GM18511 (cell line): ENCODE measurements at regions not wholly inside any gene's neighbourhood (a gene's known extent, or its start where the extent isn't known, plus 50 kb on each side); places are given as distances from the start of the nearest gene placed in this dataset.
"Not testable (repeated sequence)": the region's sequence is repeated elsewhere in the genome, so short reads cannot be mapped to it uniquely, and the experiment has no call there.

Experiments
- ATAC-seq: cut with Tn5 transposase; IDR thresholded peaks from one replicate; pipeline ENCODE4 v1.9.1; 2021; ENCODE audit warnings: mild to moderate bottlenecking, moderate library complexity; ENCODE audit not compliant: unreplicated experiment

DNA sequence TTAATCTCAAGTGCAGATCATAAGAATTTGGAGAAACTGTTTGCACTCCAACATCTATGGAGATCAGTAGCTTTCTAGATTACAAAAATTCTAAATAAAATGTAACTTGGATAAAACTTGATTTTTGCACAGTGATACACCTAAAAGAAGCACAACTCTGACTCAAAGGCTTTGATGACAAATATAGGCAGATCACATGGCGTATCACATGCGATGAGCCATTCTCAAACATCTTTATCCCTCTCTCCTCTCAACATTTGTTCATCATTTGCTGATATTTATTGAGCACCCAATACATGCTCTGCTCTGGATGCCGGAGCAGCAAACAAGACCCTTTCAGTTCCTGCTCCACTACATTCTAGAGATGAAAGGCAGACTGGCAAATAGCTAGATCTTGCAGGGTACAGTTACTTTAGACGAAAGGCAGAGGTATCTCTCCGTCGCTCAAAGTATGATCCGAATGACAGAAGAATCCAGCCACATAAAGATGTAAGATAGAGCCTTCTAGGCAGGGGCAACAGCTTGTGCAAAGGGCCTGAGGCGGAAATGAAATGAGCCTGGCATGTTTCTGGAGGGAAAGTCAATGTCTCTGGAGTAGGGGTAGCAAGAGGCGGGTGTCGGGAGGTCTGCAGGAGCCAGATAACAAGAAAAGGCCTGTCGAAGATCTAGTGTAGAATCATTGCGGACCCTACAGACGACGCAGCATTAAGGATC is 145.8 kb upstream of the ERRFI1 start:
- ATAC-seq, result no peak

- ATAC-seq, result no peak
Measured at GRCh38 chr1:8170059-8170835, 144.1 kb upstream of the ERRFI1 start.

- ATAC-seq, result no peak
Measured at GRCh38 chr1:8169364-8170058, 143.4 kb upstream of the ERRFI1 start.

DNA sequence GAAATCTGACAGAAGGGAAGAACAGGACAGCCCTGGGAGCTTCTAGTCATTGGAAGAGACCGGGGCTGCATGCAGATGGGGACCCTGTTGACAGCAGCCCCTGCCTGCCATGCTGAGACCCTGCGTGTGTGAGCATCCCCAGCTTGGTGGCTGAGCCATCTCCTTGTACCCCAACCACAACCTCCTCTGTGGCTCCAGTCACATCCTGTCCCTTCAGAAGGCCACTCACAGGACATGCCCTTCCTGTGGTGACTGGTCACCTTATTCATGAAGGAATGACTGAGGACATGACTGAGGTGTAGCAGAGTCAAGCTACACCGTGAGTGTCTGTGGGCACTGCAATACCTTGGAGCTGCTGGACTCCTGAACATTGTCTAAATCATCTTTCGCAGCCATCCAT is 141.8 kb upstream of the ERRFI1 start:
- ATAC-seq, result no peak

DNA sequence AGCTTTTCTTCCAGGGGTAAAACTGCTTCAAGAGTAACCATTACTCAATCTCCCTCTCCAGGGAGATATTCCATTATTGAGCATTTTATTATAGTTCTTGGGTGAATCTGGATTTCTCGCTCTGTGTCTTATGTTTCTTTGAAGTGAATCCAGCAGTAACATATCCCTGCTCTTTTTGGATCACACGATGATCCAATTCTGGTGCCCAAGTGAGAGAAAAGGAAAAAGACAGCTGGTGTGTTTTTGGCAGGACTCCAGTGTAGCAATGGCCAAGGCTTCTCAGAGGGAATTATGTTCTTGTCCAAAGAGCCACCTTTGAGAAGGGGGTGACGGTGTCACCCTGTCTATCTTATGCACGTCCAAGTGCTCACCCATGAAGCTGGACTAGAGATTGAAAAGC is 140.3 kb upstream of the ERRFI1 start:
- no peak for ATAC-seq

DNA sequence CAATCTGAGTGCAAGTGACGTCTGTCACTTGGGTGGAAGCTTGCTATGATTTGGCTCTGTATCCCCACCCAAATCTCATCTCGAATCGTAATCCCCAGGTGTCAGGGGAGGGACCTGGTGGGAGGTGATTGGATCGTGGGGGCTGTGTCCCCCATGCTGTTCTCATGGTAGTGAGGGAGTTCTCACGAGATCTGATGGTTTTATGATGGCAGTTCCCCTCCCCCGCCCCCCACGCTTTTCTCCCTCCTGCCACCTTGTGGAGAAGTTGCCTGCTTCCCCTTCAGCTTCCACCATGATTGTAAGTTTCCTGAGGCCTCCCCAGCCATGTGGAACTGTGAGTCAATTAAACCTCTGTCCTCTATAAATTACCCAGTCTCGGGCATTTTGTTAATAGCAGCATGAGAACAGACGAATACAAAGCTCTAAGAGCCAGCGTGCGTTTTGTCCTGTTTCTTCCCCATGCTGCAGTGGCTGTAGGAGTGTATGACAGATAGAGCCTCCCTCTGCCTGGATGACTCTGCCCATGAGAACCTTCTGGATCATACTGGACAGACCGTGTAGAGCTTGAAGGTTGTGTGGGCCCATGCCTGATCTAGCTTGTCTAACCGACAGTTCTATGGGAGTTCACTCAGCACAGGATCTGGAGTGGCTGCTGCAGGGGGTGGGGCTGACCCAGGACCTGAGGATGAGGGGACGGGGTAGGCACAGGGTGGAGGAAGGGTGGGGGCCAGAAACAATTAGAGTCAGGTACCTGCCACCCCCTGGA is 139.7 kb upstream of the ERRFI1 start:
- no peak for ATAC-seq

DNA sequence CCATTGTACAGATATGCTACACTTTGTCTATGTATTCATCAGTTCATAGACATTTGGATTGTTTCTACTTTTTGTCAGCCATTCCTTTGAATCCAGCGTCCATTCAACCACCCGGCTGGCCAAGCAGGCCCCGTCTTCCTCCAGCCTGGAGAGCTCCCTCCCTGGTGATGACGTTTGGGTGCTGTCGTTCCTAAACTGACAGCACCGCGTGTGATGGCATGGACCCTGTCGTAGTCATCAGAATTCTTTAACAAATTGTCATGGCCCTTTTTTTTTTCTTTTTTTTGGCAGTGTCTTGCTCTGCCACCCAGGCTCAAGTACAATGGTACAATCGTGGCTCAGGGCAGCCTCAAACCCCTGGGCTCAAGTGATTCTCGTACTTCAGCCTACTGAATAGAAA is 138.6 kb upstream of the ERRFI1 start:
- no peak for ATAC-seq

- ATAC-seq, result no peak
Measured at GRCh38 chr1:8163039-8163438, 136.9 kb upstream of the ERRFI1 start.

DNA sequence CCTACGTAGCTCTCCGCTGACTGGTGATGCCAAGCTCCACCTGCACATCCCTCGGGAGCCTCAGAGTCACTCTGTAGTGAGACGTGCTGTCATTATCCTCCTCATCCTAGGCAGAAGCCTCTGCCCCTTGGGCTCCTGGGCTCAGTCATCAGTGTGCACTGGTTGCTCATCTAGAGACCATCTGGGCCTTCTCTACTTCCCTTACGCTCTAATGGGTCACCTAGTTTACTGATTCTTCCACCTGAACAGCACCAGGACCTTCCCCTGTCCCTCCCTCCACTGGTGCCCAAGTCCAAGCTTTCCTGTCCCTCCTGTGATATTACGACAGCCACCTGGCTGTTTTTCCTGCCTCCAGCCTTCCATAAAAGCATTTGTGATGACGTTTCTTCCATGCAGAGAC is 136.1 kb upstream of the ERRFI1 start:
- no peak for ATAC-seq

- ATAC-seq, result no peak
Measured at GRCh38 chr1:8161546-8162105, 135.5 kb upstream of the ERRFI1 start.

GRCh38 chr1:8159470-8160024 is 133.4 kb upstream of the ERRFI1 start:
- ATAC-seq, result no peak

GRCh38 chr1:8158995-8159394 is 132.9 kb upstream of the ERRFI1 start:
- ATAC-seq, result no peak

- no peak for ATAC-seq
Measured at GRCh38 chr1:8157765-8158164, 131.7 kb upstream of the ERRFI1 start.

DNA sequence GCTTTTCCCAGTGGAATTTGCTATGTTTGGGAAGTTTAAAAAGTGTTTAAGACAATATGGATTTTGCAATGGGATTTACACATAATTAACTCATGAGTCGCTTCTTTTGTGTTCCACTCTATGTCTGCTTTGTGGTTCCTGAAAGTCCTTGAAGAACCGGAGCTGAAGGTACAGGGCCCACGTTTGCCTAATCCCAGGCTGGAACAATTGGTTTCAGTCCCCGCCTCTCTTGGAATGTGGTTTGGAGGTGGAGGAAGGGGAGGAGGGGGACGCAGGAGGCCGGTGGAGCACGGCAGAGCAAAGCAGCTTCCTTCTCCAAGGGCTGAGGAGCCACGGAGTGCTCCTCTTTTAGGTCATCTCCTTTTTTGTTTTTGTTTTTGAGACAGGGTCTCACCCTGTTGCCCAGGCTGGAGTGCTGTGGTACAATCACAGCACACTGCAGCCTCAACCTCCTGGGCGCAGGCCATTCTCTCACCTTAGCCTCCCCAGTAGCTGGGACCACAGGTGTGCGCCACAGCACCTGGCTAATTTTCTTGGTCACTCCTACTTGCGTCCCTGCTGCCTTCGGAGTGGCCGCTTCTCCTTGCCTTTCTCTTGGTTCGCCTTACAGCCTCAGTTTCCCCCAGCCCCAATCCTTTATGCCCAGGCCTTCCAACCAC is 129.5 kb upstream of the ERRFI1 start:
- ATAC-seq, result no peak

DNA sequence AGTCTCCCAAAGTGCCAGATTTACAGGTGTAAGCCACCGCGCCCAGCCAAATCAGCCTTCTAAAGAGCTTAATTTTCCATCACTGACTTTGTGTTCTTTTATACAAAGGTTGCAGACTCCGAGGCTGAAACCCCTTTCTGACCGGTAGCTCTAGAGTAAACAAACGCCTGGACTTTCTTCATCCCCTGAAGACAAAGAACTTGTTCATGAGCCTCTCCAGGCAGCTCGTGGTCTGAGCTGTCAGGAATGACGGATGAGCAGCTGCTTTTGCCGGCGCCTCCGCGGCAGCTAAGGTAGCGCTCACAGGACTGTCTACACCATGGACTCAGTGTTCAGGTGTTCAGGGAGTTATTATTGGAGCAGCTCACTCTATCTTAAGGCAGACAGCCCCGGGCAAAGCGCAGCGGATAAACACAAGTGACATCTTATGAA is 128.5 kb upstream of the ERRFI1 start:
- no peak for ATAC-seq

- ATAC-seq, result no peak
Measured at GRCh38 chr1:8153961-8154360, 127.9 kb upstream of the ERRFI1 start.

DNA sequence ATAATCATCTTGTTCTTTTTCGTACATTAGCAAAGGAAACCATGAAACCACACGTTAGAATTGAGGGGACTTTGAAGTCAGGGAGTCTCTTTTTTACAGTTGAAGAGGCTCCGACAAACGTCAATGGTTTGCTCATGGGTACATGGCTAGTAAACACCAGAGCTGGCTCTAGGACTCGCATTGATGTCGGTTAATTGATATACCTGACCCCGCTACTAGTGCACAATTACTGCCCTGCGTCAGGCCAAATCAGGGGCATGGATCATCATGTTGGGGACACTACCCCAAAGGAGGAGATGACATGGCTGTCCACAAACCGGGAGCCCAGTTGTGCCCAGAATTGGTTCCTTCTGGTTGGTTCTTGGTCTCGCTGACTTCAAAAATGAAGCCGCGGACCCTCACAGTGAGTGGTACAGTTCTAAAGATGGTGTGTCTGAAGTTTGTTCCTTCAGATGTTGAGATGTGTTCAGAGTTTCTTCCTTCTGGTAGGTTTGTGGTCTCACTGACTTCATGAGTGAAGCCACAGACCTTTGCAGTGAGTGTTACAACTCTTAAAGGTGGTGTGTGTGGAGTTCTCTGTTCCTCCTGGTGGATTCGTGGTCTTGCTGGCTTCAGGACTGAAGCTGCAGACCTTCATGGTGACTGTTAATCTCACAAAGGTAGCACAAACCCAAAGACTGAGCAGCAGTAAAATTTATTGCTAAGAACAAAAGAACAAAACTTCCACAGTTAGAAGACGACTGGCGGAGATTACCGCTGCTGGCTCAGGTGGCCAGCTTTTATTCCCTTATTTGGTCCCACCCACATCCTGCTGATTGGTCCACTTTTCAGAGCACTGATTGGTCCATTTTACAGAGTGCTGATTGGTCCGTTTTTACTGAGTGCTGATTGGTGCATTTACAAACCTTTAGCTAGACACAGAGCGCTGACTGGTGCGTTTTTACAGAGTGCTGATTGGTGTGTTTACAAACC is 126.9 kb upstream of the ERRFI1 start:
- ATAC-seq, result no peak

- ATAC-seq, result no peak
Measured at GRCh38 chr1:8151647-8152046, 125.5 kb upstream of the ERRFI1 start.

DNA sequence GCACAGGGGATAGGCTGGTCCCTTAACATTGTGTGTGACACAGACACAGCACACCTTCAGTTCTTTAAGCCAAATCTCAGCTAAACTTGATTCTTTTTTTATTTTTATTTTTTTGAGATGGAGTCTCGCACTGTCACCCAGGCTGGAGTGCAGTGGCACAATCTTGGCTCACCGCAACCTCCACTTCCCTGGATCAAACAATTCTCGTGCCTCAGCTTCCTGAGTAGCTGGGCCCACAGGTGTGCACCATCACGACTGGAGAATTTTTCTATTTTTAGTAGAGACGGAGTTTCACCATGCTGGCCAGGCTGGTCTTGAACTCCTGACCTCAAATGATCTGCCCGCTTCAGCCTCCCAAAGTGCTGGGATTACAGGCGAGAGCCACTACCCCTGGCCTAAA is 123.6 kb upstream of the ERRFI1 start:
- not testable (repeated sequence) for ATAC-seq
